RCC 7860 (cell line): ENCODE measurements at regions not wholly inside any gene's neighbourhood (a gene's known extent, or its start where the extent isn't known, plus 50 kb on each side); places are given as distances from the start of the nearest gene placed in this dataset.
"Not testable (repeated sequence)": the region's sequence is repeated elsewhere in the genome, so short reads cannot be mapped to it uniquely, and the experiment has no call there.

ENCODE experiments used
- DNase-seq: peaks from one replicate; pipeline ENCODE4 v3.0.0-alpha.2; 2015; ENCODE audit warnings: low spot score
- FAIRE-seq: peaks from 2 replicates; lab custom pipeline; 2012; peaks lifted over from hg19 to GRCh38; lab: Jason Lieb, UNC

DNA sequence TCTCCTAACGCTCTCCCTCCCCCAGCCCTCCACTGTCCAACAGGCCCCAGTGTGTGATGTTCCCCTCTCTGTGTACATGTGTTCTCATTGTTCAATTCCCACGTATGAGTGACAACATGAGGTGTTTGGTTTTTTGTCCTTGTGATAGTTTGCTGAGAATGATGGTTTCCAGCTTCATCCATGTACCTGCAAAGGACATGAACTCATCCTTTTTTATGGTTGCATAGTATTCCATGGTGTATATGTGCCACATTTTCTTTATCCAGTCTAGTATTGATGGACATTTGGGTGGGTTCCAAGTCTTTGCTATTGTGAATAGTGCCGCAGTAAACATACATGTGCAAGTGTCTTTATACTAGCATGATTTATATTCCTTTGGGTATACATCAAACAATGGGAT lies 347.4 kb downstream of the MAGEE1 start:
- not testable (repeated sequence) for FAIRE-seq, DNase-seq

GRCh38 chrX:76796311-76796710 lies 368.8 kb downstream of the MAGEE1 start:
- no peak for FAIRE-seq

GRCh38 chrX:76802708-76803107 lies 375.2 kb downstream of the MAGEE1 start:
- FAIRE-seq = no peak
- DNase-seq = no peak

More at GRCh38 chrX:76796311-76796710, 368.8 kb downstream of the MAGEE1 start:
- DNase-seq = no peak

GRCh38 chrX:76815754-76816153 lies 388.2 kb downstream of the MAGEE1 start:
- FAIRE-seq (no peak), DNase-seq (no peak)

DNA sequence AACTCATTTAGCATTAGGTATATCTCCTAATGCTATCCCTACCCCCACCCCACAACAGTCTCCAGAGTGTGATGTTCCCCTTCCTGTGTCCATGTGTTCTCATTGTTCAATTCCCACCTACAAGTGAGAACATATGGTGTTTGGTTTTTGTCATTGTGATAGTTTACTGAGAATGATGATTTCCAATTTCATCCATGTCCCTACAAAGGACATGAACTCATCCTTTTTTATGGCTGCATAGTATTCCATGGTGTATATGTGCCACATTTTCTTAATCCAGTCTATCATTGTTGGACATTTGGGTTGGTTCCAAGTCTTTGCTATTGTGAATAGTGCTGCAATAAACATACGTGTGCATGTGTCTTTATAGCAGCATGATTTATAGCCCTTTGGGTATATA lies 389.8 kb downstream of the MAGEE1 start:
- FAIRE-seq, DNase-seq: not testable (repeated sequence)

GRCh38 chrX:76821276-76821675 lies 393.8 kb downstream of the MAGEE1 start:
- no peak for FAIRE-seq

DNA sequence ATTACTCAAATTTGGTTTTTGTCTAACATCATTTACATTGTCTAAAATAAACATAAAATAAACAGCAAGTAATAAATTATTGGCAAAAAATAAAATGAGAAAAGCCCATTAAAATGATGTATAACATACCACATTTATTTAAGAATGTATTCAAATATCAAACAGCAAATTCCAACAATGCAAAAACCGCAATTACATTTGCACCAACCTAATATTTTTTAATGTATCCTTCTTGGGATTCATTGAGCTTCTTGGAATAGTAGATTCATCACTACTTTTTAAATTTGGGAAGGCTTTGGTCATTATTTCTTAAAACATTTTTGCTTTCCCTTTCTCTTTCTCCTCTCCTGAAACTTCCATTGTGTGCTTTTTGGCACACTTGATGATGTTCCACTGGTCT lies 400.2 kb downstream of the MAGEE1 start:
- FAIRE-seq = no peak

More at GRCh38 chrX:76821276-76821675, 393.8 kb downstream of the MAGEE1 start:
- no peak for DNase-seq

DNA sequence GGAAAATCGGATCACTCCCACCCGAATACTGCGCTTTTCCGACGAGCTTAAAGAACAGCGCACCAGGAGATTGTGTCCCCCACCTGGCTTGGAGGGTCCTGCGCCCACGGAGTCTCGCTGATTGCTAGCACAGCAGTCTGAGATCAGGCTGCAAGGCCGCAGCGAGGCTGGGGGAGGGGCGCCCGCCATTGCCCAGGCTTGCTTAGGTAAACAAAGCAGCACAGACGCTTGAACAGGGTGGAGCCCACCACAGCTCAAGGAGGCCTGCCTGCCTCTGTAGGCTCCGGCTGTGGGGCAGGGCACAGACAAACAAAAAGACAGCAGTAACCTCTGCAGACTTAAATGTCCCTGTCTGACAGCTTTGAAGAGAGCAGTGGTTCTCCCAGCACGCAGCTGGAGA lies 413.4 kb downstream of the MAGEE1 start:
- DNase-seq, FAIRE-seq: not testable (repeated sequence)

More for the DNA sequence above, 400.2 kb downstream of the MAGEE1 start:
- DNase-seq = no peak

DNA sequence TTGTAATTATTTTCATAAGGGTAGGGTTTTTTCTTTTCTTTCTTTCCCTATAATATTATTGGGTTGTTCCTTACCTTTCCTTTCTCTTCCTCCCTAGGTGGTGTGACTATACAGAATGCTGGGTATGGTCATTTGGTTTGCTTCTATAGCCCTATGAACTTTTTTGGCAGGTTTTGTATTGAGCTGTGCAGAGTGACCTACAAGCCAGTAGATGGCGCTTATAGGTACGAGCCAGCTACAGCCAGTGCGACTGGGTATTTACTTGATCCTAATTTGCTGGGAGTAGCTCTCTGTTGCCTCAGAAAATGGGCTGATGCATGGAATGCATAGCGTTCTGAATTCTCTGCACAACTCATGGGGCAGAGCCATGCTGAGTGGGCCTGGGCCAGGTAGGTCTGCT lies 423.3 kb downstream of the MAGEE1 start:
- FAIRE-seq = no peak
- no peak for DNase-seq

DNA sequence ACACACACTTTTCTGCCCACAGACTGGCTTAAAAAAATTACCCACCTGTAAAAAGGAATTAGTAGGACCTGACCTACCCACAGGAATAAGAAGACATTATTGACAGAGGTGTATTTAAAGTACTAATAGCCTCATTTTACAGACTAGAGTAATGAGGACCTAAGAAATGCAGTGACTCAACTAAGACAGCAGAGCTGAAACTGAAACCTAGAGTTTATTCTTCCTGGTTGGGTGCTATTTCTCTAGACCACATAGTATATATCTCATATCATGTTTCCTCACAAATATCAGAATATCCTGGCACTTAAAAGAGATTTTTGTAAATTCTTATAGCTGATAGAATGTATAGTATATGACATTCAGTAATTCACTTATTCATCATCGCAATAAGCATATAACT lies 435.0 kb downstream of the MAGEE1 start:
- FAIRE-seq (no peak), DNase-seq (no peak)

DNA sequence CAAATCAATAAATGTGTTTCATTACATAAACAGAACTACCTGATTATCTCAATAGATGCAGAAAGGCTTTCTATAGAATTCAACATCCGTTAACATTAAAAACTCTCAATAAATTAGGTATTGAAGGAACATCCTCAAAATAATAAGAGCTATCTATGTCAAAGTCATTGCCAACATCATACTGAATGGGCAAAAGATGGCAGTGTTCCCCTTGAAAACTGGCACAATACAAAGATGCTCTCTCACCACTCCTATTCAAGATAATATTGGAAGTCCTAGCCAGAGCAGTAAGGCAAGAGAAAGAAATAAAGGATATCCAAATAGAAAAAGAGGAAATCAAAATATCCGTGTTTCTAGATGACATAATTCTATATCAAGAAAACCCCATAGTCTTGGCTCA lies 466.4 kb downstream of the MAGEE1 start:
- FAIRE-seq = no peak
- DNase-seq = no peak

GRCh38 chrX:76915836-76916235 lies 488.3 kb downstream of the MAGEE1 start:
- FAIRE-seq (no peak), DNase-seq (no peak)

DNA sequence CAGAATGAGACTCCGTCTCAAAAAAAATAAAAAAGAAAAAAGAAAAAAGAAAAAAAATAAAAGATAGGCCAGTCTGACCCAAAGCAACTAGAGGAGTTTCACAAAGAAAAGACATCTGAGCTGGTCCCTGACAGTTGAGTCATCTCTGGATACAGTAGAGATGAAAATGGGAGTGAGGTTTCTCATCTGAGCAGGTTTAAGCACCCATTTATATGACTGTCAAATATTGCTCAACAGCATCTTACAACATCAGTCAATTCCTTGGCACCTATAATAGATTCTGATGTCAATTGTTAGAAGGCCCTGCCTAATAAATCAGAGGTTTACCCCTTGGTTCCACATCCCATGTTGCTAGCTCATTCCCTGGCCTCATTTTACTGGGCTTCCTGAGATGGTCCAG lies 490.5 kb downstream of the MAGEE1 start:
- no peak for DNase-seq
- FAIRE-seq = no peak

- DNase-seq (no peak), FAIRE-seq (no peak)
Measured at GRCh38 chrX:76919761-76920160, 492.3 kb downstream of the MAGEE1 start.

DNA sequence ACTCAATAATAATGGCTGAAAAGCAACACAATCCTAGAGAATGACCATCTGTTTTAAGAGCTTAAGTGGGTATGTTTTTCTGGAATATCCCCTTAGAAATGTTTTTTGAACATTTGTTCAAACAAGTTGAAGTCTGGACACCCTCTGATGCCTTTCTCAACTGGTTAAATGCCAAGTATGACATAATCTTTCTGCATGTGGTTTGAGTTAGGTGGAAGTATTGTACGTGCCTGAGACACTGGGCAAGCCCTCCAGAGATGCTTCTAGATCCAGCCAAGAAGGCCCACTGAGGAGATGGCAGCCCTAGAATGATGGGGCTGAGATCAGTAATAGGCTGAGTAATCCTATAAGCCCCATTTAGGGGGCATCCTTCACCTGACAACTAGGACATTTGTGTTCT lies 493.1 kb downstream of the MAGEE1 start:
- FAIRE-seq (no peak), DNase-seq (no peak)

- DNase-seq (no peak), FAIRE-seq (no peak)
Measured at GRCh38 chrX:76921176-76921575, 493.7 kb downstream of the MAGEE1 start.

DNA sequence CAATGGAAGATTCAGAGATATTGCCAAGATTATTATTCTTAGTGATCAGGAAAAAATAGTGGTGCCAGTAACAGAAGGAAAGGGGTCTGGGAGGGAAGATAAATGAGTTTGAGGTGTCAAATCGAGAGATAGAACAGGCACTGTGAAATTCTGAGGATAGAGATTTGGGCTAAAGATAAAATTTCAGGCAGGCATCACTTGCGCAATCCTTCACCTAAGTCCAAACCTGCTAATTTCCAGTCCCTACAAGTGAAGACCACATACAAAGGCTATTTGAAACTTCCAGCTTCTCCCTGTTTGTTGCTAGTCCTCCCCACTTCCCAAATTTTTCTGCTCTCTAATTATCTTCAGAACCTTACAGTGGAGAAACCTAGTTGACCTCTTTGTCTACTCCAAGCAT lies 494.6 kb downstream of the MAGEE1 start:
- FAIRE-seq (no peak), DNase-seq (no peak)

DNA sequence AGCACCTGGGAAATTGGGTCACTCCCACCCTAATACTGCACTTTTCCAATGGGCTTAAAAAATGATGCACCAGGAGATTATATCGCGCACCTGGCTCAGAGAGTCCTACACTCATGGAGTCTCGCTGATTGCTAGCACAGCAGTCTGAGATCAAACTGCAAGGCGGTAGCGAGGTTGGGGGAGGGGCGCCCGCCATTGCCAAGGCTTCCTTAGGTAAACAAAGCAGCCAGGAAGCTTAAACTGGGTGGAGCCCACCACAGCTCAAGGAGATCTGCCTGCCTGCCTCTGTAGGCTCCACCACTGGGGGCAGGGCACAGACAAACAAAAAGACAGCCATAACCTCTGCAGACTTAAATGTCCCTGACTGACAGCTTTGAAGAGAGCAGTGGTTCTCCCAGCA lies 497.1 kb downstream of the MAGEE1 start:
- not testable (repeated sequence) for DNase-seq, FAIRE-seq

- FAIRE-seq = no peak
- no peak for DNase-seq
Measured at GRCh38 chrX:76931518-76931917, 504.0 kb downstream of the MAGEE1 start.

DNA sequence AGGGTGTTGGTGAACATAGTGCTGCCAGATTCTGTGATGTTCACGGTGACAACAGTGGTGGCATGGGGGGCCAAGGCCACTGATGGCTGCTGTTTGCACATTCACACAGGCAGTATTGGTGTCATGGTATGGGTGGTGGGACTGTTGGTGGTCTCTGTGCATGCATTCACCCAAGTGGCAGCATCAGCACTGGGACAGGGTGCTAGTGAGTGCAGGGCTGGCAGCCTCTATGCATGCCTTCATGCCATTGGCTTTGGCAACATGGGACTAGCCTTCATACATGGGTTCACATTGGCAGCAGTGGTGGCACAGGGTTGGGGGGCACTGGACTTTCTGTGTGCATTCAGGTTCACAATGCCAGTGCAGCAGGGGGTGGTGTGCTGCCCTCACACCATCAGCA lies 489.7 kb upstream of the FGF16 start:
- FAIRE-seq = no peak

GRCh38 chrX:76971393-76972376 lies 475.5 kb upstream of the FGF16 start:
- FAIRE-seq (peak; percentile 87), DNase-seq (peak; percentile 50)

More for the DNA sequence above, 489.7 kb upstream of the FGF16 start:
- no peak for DNase-seq

DNA sequence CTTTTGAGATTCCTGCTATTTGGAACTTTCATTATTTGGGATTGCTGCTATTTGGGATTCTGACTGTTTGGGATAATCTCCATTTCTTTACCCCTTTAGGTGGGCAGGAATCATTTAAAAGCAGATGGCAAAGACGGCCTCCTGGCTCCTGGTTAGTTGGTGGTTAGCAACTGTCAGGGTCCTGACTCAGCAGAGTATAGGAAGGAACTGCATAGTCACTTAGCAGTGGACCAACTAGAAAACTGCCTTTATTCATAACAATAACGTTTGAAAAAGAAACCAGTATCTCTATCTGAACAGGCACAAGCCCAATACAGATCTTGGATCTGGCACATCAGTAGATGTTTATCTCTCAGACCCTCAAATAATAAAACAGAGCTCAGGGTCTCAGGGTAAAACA lies 469.7 kb upstream of the FGF16 start:
- no peak for DNase-seq
- no peak for FAIRE-seq
